Fibroblast of skin of abdomen (primary cell): ENCODE measurements at regions not wholly inside any gene's neighbourhood (a gene's known extent, or its start where the extent isn't known, plus 50 kb on each side); places are given as distances from the start of the nearest gene placed in this dataset.
"Not testable (repeated sequence)": the region's sequence is repeated elsewhere in the genome, so short reads cannot be mapped to it uniquely, and the experiment has no call there.

Experiments used
- DNase-seq: peaks from one replicate; pipeline ENCODE4 v3.0.0-alpha.2; 2013

DNA sequence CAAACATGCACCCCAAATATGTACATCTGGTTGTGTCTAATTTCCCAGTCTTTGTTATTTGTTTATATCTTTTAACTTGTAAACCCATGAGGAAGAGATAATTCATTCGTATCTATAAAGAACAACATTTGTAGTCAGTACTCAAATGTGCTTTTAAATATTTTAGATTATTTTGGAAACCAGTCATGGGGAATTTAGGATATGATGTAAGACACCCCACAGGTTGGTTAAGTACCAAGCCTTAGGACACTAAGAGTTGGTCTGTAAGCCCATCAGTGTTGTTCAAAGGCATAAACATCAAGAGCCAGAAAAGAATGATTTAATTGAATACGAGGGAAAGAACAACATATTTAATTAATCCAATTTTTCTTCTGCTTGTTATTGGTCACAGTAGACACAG is 421.1 kb upstream of the SEMA3C start:
- DNase-seq: peak; percentile 40

- DNase-seq: no peak
Observed at GRCh38 chr7:81333536-81333935, 414.7 kb upstream of the SEMA3C start.

DNA sequence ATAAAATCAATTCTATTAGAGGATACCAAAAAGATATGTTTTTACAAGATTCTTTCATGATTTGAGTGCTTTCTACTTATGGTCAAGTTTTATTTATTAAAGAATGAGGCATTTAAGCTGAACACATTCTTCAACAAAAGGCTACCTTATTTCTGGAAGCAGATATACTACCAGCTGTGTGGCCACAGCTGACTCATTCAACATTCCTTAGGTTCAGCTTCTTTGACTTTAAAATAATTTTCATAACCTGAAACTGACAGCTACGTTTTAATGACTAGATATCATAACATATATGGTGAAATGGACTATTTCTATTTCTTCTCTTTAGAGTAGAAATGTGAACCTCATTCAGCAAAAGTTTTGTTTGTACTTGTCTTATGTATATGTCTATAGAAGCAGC is 414.2 kb upstream of the SEMA3C start:
- peak; percentile 64 for DNase-seq

DNA sequence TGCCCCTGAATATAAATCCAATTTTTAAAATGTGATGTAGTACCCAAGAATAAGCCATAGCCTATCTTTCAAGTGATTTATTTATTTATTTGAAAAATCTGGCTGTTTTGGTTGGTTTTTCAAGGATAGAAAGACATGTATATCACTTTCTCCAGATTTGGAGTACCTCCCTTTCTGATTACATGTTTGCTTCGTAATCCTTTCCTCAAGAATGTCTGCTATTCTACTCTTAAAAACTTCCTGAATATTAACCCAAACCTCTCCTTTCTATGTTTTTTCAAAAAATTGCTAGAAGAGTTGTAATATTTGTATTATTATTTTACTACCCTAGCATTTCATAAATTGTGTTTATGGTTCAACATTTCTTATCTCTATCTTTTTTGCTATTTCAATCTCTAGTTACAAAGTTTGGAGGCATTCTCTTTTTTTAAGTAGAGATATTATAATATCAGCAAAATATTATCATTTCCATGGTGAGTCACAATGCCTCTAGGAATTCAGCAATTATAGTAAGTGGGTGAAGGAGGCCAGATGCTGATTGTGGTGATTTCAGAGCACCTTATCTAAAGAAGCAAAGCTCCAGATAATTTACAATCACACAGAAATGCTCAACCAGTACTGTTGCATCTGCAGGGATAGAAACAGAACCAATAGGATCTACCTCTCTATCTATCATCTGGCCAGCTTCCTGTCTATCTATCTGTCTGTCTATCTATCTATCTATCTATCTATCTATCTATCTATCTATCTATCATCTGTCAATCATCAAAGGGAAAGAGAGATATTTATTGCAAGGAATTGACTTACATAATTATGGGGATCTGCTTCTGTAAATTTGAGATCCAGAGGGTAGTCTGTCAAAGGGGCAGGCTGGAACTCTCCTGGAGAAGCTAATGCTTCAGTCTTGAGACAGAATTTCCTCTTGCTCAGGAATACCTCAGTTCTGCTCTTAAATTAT is 412.5 kb upstream of the SEMA3C start:
- DNase-seq: no peak

GRCh38 chr7:81330108-81330507 is 411.3 kb upstream of the SEMA3C start:
- no peak for DNase-seq

- DNase-seq: peak; percentile 12
Observed at GRCh38 chr7:81327468-81328266, 408.8 kb upstream of the SEMA3C start.

DNA sequence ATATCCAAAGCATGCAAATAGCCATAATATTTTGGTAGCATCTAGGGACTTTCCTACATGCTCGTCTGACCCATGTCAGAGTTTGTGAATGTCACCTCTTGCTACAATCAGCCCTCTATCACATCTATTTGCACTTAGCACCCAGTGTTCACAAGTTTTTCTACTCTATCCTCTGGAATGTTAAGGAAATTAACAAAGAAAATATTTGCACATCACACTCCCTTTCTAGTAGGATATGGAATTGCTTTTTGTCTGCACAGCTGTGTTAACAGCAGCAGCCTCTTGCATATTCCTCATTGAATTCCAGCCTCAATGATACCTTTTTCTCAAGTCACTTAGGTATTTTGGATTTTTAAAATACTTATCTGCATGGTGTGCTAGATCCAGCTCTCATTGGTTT is 403.1 kb upstream of the SEMA3C start:
- no peak for DNase-seq

DNA sequence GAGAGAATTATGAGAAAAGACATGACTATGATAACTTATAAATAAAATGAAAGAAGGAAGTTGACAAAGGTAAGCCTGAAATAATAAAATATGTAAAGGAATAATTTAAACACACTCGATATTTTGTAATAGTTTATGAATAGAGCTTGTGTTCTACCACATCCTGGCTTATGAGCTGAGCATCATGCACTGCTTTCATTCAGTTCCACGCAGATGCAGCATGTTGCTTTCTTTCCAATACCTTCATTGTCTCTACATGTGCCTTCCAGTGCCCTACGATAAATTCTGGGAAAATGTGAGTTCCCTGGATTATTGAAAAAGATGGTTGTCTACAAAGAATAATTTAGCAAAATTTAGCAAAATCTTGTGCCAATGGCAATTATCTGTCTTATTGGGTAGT is 398.9 kb upstream of the SEMA3C start:
- DNase-seq: no peak

GRCh38 chr7:81308643-81309322 is 389.9 kb upstream of the SEMA3C start:
- DNase-seq: peak; percentile 46

DNA sequence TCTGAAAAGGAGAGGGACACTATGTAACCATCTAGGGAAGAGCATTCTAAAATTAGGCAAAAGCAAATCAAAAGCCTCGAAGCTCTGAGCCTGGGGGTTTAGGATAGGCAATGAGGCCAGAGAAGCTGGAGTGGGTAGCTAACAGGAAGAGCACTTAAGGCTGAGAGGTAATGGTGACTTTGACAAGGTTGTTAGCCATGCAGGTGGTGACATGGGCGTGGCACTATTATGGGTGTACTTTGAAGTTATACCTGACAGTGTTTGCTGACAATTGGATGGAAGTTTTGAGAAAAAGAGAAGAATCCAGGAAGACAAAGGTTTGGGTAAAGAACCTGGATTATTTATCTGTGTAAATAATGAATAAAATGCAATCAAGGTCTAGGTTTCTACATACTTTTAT is 383.0 kb upstream of the SEMA3C start:
- no peak for DNase-seq

DNA sequence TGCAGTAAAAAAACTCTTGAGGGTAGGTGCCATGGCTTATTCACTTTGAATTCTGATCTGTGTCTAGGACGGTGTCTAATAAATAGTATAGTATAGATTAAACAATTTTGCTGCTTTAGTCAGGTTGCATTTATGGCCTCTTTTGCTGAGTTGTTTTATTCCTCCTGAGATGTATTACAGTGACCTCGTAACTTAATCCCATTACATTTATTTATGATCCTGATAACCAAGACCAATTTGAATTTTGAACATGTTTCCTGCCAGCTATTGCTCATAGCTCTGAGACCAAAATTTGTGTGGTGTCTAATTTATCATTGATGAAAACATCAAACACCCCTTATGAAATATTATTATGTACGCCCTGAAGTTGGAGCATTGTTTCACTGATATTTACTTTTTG is 381.9 kb upstream of the SEMA3C start:
- no peak for DNase-seq

DNA sequence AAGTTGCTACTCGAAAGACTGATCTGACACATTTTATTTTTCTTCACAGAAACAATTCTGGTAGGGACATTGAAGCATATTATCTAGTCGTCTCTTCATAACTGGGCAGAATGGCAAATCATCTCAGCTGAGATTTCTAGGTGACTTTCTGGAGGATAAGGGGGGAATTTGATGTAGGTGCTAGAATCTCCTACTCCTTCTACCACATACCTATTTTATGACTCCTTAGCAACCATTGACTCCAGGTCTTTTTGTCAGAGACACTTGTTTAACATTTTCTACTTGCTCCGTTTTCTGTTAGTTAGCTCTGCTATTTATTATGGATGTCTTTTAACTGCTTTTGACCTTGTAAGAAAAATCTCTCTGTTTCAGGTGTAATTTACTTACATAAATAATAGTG is 380.9 kb upstream of the SEMA3C start:
- no peak for DNase-seq

DNA sequence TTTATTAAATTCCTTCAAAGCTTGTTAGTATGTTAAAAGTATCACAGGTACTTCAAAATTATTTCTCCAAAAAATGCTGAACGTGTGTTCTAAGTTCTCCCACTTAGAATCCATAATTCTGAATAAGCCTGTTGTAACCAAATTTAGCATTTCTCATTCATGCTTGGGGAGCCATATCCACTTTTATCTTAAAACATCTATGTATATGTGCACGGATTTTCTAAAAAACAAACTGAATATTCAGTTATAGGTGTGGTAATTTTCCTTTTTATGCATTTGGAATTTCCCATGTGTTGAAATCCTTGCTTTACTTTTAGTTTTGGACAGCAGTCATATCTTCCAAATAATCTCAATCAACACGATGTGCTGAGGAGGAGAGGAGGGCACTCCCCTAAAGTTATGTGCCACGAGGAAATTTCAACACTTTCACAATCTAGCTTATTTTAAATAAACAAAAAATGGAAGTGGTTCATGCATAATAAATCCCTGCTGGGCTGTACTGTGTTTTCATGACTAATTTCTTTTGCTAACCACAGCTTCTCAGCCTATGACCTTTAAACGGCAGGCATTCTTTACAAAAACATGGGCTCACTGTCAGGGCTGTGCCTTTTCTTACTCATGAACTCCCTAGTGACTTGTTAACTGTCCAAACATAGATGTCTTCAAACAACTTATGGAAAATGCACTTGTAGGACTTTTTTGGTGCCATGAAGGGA is 380.3 kb upstream of the SEMA3C start:
- DNase-seq: peak; percentile 93

GRCh38 chr7:81297317-81297716 is 378.5 kb upstream of the SEMA3C start:
- no peak for DNase-seq

DNA sequence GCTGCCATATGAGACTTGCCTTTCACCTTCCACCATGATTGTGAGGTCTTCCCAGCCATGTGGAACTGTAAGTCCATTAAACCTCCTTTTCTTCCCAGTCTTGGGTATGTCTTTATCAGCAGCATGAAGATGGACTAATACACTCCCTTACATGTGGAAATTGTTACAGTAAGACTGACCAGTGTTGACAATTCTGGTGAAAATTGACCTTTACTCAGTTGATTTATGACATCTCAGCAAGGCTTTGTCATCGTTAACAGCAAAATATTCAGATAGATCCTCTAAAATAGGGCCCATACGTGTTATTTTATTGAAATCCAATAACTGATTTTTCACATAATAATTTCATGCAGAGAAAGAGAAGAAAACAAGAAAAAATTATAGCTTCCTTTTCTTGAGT is 377.9 kb upstream of the SEMA3C start:
- DNase-seq: no peak

DNA sequence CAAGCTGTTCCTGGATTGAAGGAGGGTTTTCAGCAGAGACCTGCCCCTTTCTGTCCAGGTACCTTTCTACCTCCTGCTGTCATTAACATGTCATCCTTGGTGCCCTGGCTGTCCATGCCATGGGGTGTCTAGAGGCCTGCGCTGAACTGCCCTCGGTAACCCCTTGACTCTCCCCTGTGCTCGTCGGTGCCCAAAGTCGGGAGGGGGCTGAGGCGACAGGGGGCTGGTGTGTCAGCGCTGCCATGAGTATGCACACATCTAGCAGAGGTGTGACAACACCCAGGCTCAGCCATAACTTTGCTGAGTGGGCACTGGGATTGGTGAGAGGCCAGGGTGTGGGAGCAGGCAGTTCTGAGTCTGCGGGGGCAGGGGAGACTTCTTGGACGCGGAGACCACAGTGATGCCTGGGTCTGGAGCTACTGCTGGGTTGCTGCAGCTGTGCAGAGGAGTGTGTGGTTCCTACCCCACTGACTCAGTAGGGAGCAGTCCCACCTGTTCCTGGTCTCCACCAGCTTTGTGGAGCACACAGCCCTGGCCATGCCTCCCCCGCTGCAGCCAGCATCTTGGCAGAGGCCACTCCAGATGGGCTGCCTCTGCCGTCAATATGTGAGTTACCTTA is 376.2 kb upstream of the SEMA3C start:
- DNase-seq: no peak

- DNase-seq: no peak
Observed at GRCh38 chr7:81293806-81294205, 375.0 kb upstream of the SEMA3C start.

- DNase-seq: not testable (repeated sequence)
Observed at GRCh38 chr7:81286754-81287153, 367.9 kb upstream of the SEMA3C start.

- DNase-seq: peak; percentile 81
Observed at GRCh38 chr7:81285142-81285871, 366.5 kb upstream of the SEMA3C start.

GRCh38 chr7:81284576-81284975 is 365.7 kb upstream of the SEMA3C start:
- DNase-seq: peak; percentile 53

DNA sequence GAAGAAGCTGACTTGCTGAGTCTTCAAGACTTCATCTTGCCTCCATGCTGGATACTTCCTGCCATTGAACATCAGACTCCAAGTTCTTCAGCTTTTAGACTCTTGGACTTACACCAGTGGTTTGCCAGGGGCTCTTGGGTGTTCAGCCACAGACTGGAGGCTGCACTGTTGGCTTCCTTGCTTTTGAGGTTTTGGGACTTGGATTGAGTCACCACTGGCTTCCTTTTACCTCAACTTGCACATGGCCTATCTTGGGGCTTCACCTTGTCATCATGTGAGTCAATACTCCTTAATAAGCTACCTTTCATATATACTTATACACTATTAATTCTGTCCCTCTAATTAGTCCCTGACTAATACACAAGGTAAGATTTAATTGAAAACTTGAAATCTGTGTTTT is 361.7 kb upstream of the SEMA3C start:
- no peak for DNase-seq
